Middle frontal gyrus (tissue), 1 donor: ENCODE measurements at regions not wholly inside any gene's neighbourhood (a gene's known extent, or its start where the extent isn't known, plus 50 kb on each side); places are given as distances from the start of the nearest gene placed in this dataset.

ENCODE experiments used
- DNase-seq: peaks from one replicate; pipeline ENCODE4 v3.0.0-alpha.2; 2015; ENCODE audit warnings: low spot score; ENCODE audit errors: extremely low spot score

GRCh38 chr2:176388861-176389260 is 119.6 kb downstream of the MTX2 start:
- DNase-seq = no peak

DNA sequence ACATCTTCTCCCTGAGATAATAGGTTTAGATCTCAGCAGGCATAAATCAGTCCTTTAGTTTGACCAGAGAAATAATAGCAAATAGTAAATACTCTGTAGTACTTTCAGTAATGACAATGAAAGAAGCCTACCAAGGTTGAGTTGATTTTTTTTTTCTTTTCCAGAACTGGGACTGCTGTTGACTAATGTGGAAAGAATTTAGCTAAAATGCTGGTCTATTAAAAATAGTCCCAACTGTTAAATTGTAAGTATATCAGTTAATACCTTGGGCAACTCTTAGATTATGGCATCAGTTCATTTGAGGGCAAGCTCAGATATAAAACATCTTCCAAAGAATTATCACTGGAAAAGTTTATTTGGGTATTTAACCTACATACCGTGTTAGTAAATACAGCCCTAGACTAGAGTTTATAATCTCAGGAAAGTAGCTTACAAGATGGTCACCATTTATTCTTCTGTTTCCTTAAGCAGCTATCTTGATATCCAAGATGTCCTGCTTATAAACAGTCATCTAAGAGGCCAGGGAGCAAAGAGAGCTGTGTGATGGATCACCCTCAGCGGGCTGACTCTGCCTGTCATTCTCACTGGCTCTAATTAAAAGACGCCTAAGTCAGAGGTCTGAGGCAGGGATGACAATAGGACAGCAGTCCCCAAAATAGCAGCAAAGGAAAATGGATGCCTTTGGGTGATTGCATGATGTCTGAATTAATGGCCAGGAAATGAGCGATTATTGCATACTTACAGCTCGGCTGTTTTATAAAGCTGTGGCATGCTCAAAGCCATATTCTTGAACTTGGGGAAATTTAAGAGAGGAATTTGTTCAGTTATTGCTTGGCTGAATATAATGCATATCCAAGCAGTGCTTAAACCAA is 121.3 kb downstream of the MTX2 start:
- DNase-seq = no peak

- DNase-seq = no peak
These were observed 121.8 kb downstream of the MTX2 start for GRCh38 chr2:176391148-176391419.

DNA sequence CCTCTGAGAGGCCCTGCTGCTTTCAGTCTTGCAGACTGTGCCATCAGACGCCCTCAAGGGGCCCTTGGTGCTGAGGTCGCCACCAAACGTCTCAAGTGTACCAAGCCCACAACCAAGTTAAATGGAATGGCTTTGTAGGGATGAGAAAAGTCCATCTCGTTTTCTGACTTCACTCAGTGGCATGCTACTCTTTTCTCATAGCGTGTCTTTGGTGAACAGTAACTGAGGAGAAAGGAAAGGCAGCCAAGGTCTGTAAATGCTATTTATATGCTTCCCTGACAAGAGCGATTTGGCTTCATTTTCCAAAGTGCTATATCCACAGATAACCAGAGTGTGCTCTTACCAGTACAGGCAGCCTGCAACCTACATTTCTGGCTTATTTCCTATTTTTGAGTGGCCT is 123.0 kb downstream of the MTX2 start:
- DNase-seq = no peak

- no peak for DNase-seq
These were observed 123.6 kb downstream of the MTX2 start for GRCh38 chr2:176392744-176393414.

DNA sequence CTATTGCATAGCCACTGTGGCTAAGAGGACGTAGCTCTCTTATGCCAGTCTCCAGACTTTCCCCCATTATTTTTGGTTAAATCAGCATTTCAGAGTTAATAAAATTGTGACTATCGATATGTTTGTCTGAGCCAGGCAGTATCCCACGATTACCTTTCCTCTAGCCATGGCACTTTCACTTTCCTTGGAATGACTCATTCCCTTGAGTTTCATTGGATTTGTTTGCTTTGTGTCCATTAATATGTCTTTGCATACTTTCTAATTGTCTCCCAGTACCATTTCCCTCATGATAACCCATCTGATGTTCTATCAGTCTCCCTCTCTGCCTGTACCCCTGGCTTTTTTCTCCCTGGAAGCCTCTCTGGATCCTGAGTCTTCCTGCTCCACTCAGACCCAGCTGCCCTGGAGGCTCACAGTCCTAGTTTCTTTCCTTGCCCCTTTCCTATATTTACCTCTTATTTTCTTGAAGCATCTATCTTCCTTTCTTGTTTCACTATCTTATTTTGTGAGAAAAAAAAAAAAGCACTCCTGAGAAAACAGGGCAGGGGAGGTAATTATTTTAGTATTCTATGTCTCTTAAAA is 126.1 kb downstream of the MTX2 start:
- DNase-seq = no peak

DNA sequence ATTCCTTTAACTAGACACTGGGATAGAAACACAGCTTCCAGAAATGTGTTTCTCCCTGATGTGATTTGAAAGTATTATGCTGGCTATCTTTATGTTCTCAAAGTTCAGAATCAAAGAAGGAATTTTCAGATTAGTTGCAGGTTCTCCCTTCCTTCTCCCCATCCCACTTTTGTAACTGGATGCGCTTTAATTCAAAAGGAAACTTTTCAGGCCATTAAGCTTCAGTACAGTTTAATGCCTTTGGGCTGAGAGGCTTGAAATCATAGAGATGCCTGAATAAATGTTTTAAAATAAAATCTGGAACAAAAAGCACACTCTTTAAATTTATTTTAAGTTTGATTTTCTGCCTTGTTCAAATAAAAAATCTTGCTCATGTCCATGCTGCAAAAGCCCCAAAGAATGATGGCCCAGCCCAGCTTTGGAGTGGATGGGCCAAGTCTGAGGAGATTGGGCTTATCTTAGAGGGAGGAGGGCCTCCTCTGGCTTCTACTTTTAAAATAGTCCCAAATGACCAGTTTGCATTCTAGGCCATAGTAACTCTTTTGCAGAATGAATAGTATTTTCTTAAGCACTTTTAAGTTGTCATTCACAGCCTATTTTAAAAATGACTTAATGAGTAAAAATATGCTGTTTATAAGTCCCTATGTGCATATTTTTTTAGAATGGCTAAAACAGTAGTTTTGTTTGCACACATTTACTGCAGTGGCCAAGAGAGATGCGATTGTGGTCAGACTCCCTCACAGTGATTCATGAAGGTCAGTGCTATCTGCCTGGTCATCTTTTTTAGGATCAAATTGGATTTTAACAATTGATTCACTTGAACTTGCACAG is 129.2 kb downstream of the MTX2 start:
- no peak for DNase-seq

DNA sequence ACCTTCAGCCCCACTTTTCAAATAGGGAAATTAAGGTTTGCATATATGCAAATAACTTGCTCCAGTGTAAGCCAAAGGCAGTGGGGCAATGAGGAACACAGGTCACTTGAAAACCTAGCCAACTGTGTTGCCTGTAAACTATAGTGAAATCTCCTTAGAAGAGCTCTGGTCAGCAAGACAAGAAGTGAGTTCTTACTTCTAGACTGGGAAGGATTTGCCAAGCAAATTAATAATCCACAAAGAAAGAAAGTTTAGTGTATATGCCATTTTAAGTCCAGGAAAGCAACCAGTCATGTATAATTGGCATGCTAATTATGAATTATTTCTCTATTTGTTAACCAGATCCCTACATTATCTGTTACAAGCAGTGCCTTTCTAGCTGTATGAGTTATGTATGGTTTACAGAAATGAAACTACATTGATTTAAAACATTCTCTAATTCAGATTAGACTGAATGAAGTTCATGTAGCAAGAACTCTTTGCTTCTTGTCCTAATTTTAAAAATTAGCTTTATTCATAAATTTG is 129.9 kb downstream of the MTX2 start:
- no peak for DNase-seq

DNA sequence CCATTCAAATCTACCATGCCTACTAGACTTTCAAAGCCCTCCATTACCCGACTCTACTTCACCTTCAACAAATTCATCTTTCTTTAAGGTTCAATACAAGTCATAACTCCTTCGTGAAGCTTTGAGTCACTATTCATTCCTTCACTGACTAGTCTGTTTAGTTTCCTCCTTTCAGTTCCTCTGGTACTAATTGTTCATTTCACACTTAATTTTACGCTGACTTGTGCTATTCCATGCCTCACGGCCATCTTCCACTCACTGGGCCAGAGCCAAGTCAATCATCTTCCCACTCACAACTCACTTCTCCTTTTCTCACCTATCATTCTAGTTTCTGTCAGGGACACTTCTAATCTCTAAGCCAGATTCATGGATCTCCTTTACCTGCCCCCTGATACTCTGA is 136.2 kb downstream of the MTX2 start:
- no peak for DNase-seq

DNA sequence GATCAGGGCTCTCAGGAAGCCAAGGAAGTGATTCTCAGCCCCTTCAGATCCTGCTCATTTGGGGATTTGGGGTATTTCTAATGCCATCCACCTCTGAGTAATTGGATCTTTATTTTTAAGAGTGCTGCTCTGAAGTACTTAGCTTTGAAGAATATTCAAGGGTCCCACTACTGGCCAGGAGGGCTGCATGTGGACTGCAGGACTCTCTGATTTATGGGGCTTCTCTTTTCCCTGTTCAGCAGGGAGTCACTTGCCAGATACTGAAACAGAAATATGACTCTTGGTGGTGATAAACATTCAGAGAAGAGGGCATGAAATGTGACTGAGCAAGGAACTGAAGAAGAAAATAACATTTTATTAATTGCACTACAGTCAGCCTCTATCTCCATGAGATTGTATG is 138.5 kb downstream of the MTX2 start:
- no peak for DNase-seq

GRCh38 chr2:176409671-176410070 is 140.4 kb downstream of the MTX2 start:
- no peak for DNase-seq

GRCh38 chr2:176412136-176412535 is 142.9 kb downstream of the MTX2 start:
- no peak for DNase-seq

DNA sequence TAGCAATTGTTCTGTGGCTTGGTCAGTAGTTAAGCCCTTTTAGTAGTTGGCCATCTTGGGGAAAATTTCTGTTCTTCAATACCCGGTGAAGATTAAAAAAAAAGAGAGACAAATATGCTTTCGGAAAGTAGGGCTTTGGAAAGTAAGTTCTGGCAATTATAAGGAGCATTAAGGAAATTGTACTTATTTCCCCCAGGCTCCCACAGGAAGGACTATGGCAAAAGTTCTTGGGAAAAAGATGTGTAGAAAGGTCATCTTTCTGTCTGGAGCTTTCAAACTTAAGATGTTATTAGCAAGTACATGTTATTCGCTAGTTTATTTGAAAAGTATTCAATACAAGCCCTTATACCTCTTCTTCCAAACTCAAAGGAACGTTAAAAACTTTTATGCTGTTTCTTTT is 144.5 kb downstream of the MTX2 start:
- no peak for DNase-seq

DNA sequence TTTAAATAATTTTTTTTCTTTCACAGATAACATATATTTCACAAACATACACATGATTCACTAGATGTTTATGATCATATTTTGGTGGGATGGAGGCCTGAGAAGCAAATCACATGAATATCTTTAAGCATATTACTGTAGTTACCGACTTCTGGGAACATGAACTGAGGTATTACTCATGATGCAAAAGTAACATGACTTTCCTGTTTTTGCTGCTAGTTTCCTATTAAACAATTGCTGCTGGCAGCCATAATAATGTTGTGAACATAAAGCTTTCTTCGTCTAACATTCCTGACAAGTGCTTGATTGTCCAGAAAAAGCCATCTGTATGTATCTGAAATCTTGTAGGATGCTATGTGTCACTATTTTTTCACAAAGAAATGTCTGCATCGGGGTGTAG is 145.4 kb downstream of the MTX2 start:
- DNase-seq = no peak

- no peak for DNase-seq
These were observed 146.1 kb downstream of the MTX2 start for GRCh38 chr2:176415174-176415895.

- DNase-seq = no peak
These were observed 146.8 kb downstream of the MTX2 start for GRCh38 chr2:176415937-176416499.

DNA sequence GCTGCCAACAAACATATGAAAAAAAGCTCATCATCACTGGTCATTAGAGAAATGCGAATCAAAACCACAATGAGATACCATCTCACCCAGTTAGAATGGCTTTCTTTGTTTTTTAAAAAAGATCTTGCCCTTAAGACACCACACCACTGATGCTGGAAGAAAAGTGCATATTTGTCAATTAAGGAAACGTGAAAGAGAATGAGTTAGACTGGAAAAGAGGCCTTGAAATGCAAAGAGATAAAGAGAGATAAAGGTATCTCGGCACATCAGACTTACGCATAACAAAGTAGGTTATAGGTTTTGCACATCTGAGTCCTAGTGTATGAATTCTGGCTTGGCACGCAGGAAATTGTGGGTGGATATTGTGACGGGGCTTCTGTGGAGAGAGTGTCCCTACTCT is 149.5 kb downstream of the MTX2 start:
- DNase-seq = no peak

GRCh38 chr2:176419591-176420071 is 150.4 kb downstream of the MTX2 start:
- DNase-seq = no peak

DNA sequence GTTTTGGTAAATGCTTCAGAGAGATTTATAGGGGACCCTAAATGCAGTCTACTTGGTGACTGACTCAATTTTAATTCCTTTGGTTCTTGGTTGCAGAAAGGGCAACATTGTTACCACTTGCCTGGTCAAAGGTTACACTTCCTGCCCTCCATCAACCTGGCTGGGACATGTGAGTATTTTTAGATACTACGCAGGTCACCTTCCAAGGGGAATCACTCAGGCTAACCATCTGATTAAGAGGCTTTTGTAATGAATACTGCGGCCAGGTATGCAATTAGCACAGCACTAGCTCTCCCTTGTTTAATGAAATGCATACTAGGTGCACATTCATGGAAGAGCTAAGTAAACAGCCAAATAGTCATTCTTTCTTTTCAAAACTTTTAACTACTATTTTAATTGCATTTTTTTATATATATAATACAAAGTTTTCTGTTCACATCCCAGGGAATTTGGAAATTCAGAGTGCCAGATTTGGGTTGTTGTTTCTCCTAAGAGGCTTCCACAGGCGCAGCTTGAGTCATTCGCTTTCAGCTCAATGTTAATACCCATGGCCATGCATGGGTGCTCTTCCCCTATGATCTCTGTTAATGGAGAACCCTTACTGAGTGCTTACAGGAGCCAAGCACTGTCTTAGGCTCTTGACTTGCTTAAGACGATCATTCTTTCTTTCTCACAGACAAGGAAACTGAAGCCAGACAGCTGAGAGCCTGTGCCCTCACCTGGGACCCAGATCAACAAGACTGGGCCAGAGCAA is 152.2 kb downstream of the MTX2 start:
- DNase-seq = no peak

DNA sequence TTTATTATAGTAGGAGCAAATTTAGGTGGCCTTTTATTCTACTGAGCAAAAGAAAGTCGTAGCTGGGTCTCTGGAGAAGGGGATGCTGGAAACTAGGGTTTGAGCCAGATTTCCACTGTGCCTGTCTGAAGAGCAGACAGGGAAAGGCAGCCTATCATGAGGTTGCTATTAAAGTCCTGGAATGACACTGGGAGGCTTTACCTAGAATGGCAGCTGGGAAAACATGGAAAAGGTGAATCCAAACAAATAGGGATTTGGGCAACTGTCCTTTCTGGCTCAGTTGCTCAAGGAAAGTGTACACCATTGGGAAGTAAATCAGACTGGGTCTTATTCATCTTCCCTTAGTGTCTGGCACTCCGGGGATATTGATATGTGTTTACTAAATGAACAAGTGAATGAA is 154.6 kb downstream of the MTX2 start:
- DNase-seq = no peak
